ENCODE measurements at regions not wholly inside any gene's neighbourhood (a gene's known extent, or its start where the extent isn't known, plus 50 kb on each side); places are given as distances from the start of the nearest gene placed in this dataset.

- no peak for DNase-seq
Measured at GRCh38 chrX:79300856-79301255, 66.3 kb downstream of the ITM2A start.

- no peak for DNase-seq
Measured at GRCh38 chrX:79290596-79290995, 76.5 kb downstream of the ITM2A start.

- DNase-seq = no peak
Measured at GRCh38 chrX:79288733-79289132, 78.4 kb downstream of the ITM2A start.

GRCh38 chrX:79287724-79288123 lies 79.4 kb downstream of the ITM2A start:
- no peak for DNase-seq

- no peak for DNase-seq
Measured at GRCh38 chrX:79281775-79282174, 85.4 kb downstream of the ITM2A start.

GRCh38 chrX:79270401-79270800 lies 96.7 kb downstream of the ITM2A start:
- DNase-seq = peak; percentile 73

GRCh38 chrX:79268788-79269187 lies 98.3 kb downstream of the ITM2A start:
- DNase-seq = no peak

GRCh38 chrX:79266702-79267101 lies 100.4 kb downstream of the ITM2A start:
- no peak for DNase-seq

GRCh38 chrX:79263550-79263949 lies 103.6 kb downstream of the ITM2A start:
- no peak for DNase-seq

- DNase-seq = no peak
Measured at GRCh38 chrX:79259073-79259689, 108.0 kb downstream of the ITM2A start.

GRCh38 chrX:79243691-79244090 lies 99.2 kb downstream of the GPR174 start:
- no peak for DNase-seq

- DNase-seq = no peak
Measured at GRCh38 chrX:79235899-79236298, 91.4 kb downstream of the GPR174 start.

GRCh38 chrX:79231662-79232061 lies 87.2 kb downstream of the GPR174 start:
- no peak for DNase-seq

All from activated T-cell treated with anti-CD3 and anti-CD28 coated beads, Interleukin-2, amount 50 U/mL, for 1 hour (primary cell).